H9 (cell line): ENCODE measurements at regions not wholly inside any gene's neighbourhood (a gene's known extent, or its start where the extent isn't known, plus 50 kb on each side); places are given as distances from the start of the nearest gene placed in this dataset.

Source experiments
- DNase-seq: peaks from one replicate; pipeline ENCODE4 v3.0.0-alpha.2; 2017
- H2AFZ ChIP-seq: one replicate; pipeline ENCODE4 v1.6.1; 2013; ENCODE audit warnings: mild to moderate bottlenecking, low read length, control low read depth, moderate library complexity
- H2AK5ac ChIP-seq: 2 replicates; pipeline ENCODE4 v1.6.1; 2013; ENCODE audit warnings: low read length, control low read depth, mixed read lengths; ENCODE audit not compliant: insufficient read length
- H2BK120ac ChIP-seq: one replicate; pipeline ENCODE4 v1.6.1; 2013; ENCODE audit warnings: low read depth, mild to moderate bottlenecking, low read length, control low read depth, inconsistent platforms; ENCODE audit not compliant: poor library complexity, severe bottlenecking
- H2BK12ac ChIP-seq: 2 replicates; pipeline ENCODE4 v1.6.1; 2013; ENCODE audit warnings: low read length, control low read depth, mixed read lengths, low read depth; ENCODE audit not compliant: insufficient read length
- H2BK15ac ChIP-seq: 2 replicates; pipeline ENCODE4 v1.6.1; 2013; ENCODE audit warnings: low read depth, low read length, control low read depth
- H2BK20ac ChIP-seq: one replicate; pipeline ENCODE4 v1.6.1; 2013; ENCODE audit warnings: low read depth, mild to moderate bottlenecking, low read length, control low read depth, inconsistent platforms; ENCODE audit not compliant: poor library complexity, severe bottlenecking
- H2BK5ac ChIP-seq: 2 replicates; pipeline ENCODE4 v1.6.1; 2013; ENCODE audit warnings: low read length, control low read depth, mixed read lengths; ENCODE audit not compliant: insufficient read length
- H3K14ac ChIP-seq: 2 replicates; pipeline ENCODE4 v1.6.1; 2013; ENCODE audit warnings: low read length, control low read depth; ENCODE audit not compliant: insufficient read depth
- H3K18ac ChIP-seq: 2 replicates; pipeline ENCODE4 v1.6.1; 2013; ENCODE audit warnings: low read depth, mild to moderate bottlenecking, mixed read lengths, low read length, control low read depth; ENCODE audit not compliant: insufficient read length
- H3K23ac ChIP-seq: 2 replicates; pipeline ENCODE4 v1.6.1; 2013; ENCODE audit warnings: low read length, control low read depth, mixed read lengths, low read depth; ENCODE audit not compliant: insufficient read length
- H3K23me2 ChIP-seq: 2 replicates; pipeline ENCODE4 v1.6.1; 2013; ENCODE audit warnings: low read depth, mild to moderate bottlenecking, mixed read lengths, low read length, control low read depth; ENCODE audit not compliant: insufficient read length, poor library complexity, severe bottlenecking
- H3K27ac ChIP-seq: 2 replicates; pipeline ENCODE4 v1.5.1; 2013; ENCODE audit warnings: low read length, control low read depth, mixed read lengths, low read depth; ENCODE audit not compliant: insufficient read length
- H3K27me3 ChIP-seq: 2 replicates; pipeline ENCODE4 v1.6.1; 2013; ENCODE audit warnings: low read length, control low read depth, inconsistent platforms; ENCODE audit not compliant: insufficient read depth
- H3K4ac ChIP-seq: 2 replicates; pipeline ENCODE4 v1.6.1; 2013; ENCODE audit warnings: low read depth, mild to moderate bottlenecking, control low read depth, inconsistent platforms, low read length, moderate library complexity
- H3K4me1 ChIP-seq: 2 replicates; pipeline ENCODE4 v1.6.1; 2013; ENCODE audit warnings: low read length, control low read depth, inconsistent platforms; ENCODE audit not compliant: insufficient read depth
- H3K4me2 ChIP-seq: 2 replicates; pipeline ENCODE4 v1.6.1; 2013; ENCODE audit warnings: low read length, control low read depth, mixed read lengths; ENCODE audit not compliant: insufficient read length, insufficient read depth
- H3K56ac ChIP-seq: 2 replicates; pipeline ENCODE4 v1.6.1; 2013; ENCODE audit warnings: low read depth, mild to moderate bottlenecking, mixed read lengths, low read length, control low read depth; ENCODE audit not compliant: insufficient read length
- H3K79me1 ChIP-seq: 2 replicates; pipeline ENCODE4 v1.6.1; 2013; ENCODE audit warnings: low read depth, mild to moderate bottlenecking, moderate library complexity, low read length, control low read depth, inconsistent platforms; ENCODE audit not compliant: insufficient read depth, poor library complexity, severe bottlenecking
- H3K79me2 ChIP-seq: 2 replicates; pipeline ENCODE4 v1.6.1; 2013; ENCODE audit warnings: low read length, control low read depth, inconsistent platforms; ENCODE audit not compliant: insufficient read depth
- H3K9ac ChIP-seq: 2 replicates; pipeline ENCODE4 v1.6.1; 2013; ENCODE audit warnings: low read length, control low read depth, mixed read lengths; ENCODE audit not compliant: insufficient read length; ENCODE audit errors: extremely low read depth
- H3K9me3 ChIP-seq: one replicate; pipeline ENCODE4 v1.6.1; 2013; ENCODE audit warnings: low read depth, low read length, inconsistent platforms; ENCODE audit not compliant: control insufficient read depth
- H3T11ph ChIP-seq: one replicate; pipeline ENCODE4 v1.6.1; 2013; ENCODE audit warnings: mild to moderate bottlenecking, low read length, control low read depth, inconsistent platforms
- H4K20me1 ChIP-seq: one replicate; pipeline ENCODE4 v1.6.1; 2013; ENCODE audit not compliant: control insufficient read depth, insufficient read length, insufficient read depth
- H4K5ac ChIP-seq: 2 replicates; pipeline ENCODE4 v1.6.1; 2013; ENCODE audit warnings: low read depth, mild to moderate bottlenecking, mixed read lengths, low read length, control low read depth; ENCODE audit not compliant: insufficient read length
- H4K8ac ChIP-seq: replicated peaks from 2 replicates; pipeline ENCODE4 v1.6.1; 2013; ENCODE audit warnings: low read length, control low read depth, mixed read lengths, low read depth; ENCODE audit not compliant: insufficient read length
- H4K91ac ChIP-seq: 2 replicates; pipeline ENCODE4 v1.6.1; 2013; ENCODE audit warnings: low read depth, mild to moderate bottlenecking, moderate library complexity, mixed read lengths, low read length, control low read depth; ENCODE audit not compliant: insufficient read length
- H3K27ac Mint-ChIP-seq, 3 experiments: 2 replicates in 2 of 3; 3 replicates in 1 of 3; pipeline ENCODE4 v1.8.0; 2020 to 2021; ENCODE audit warnings: mixed read lengths in 3 of 3, mild to moderate bottlenecking in 1 of 3, moderate library complexity in 1 of 3
- H3K27me3 Mint-ChIP-seq: 2 replicates; pipeline ENCODE4 v1.8.0; 2021; ENCODE audit warnings: low read depth, mild to moderate bottlenecking, moderate library complexity, mixed read lengths
- H3K36me3 Mint-ChIP-seq, 3 experiments: 2 replicates in 2 of 3; 3 replicates in 1 of 3; pipeline ENCODE4 v1.8.0; 2020 to 2021; ENCODE audit warnings: low read depth in 3 of 3, mixed read lengths in 3 of 3; ENCODE audit not compliant: insufficient read depth in 1 of 3
- H3K4me1 Mint-ChIP-seq, 2 experiments: 2 replicates each; pipeline ENCODE4 v1.8.0; 2020; ENCODE audit warnings: mixed read lengths in 2 of 2
- H3K4me3 Mint-ChIP-seq, 2 experiments: 2 replicates in 1 of 2; 3 replicates in 1 of 2; pipeline ENCODE4 v1.8.0; 2020 to 2021; ENCODE audit warnings: mild to moderate bottlenecking in 2 of 2, mixed read lengths in 2 of 2, moderate library complexity in 1 of 2
- H3K9me3 Mint-ChIP-seq, 2 experiments: 2 replicates in 1 of 2; 3 replicates in 1 of 2; pipeline ENCODE4 v1.8.0; 2020; ENCODE audit warnings: mild to moderate bottlenecking in 2 of 2, mixed read lengths in 2 of 2, moderate library complexity in 1 of 2
- WGBS: extraction: QIAGEN DNeasy Blood & Tissue Kit; methylation state at CpG from one replicate; pipeline ENCODE4 v1.1.7; 2013; ENCODE audit warnings: missing lambda C conversion rate, low lambda C conversion rate, mixed read lengths; ENCODE audit not compliant: insufficient read length; ENCODE audit errors: extremely low coverage; 5-methylcytosine and 5-hydroxymethylcytosine counted together
- TF ChIP-seq, protein P1 (sequence below): fragments of 200-600 bp; sonication (generic); conservative IDR thresholded peaks from 3 replicates; pipeline ENCODE4 v1.8.0; 2021; ENCODE audit warnings: antibody characterized with exemption, mild to moderate bottlenecking

GRCh38 chr11:114782650-114783310 lies 104.5 kb downstream of the NXPE2 start:
- H3K27me3 ChIP-seq = no peaks in the 10 kb centered on the region
- no peaks in the 10 kb centered on the region for H3K79me1 ChIP-seq
- H3K14ac ChIP-seq = no peak overlapping the region
- no CpG with 5 or more reads among the region's 13 CpGs for WGBS
- H3K27ac ChIP-seq = no peak overlapping the region
- no peak overlapping the region for H2BK12ac ChIP-seq
- H3K23me2 ChIP-seq = no peaks in the 10 kb centered on the region
- no peak overlapping the region for H3T11ph ChIP-seq
- Mint-ChIP-seq H3K9me3 (no peaks in the 10 kb centered on the region), H3K27ac (no peak overlapping the region), H3K36me3 (no peaks in the 10 kb centered on the region; a peak in 1 of 7 replicates), H3K4me3 (no peak overlapping the region), H3K4me1 (peaks cover 14 to 25% of the 10 kb centered on the region in 2 experiments; a peak in 3 of 4 replicates), H3K27me3 (peaks cover 18% of the 10 kb centered on the region)
- H3K4me1 ChIP-seq = peaks cover 4% of the 10 kb centered on the region; the same call in 1 of the 2 replicates
- H3K9me3 ChIP-seq = no peaks in the 10 kb centered on the region
- H2AK5ac ChIP-seq = no peak overlapping the region
- no peak overlapping the region for H2BK15ac ChIP-seq
- no peak overlapping the region for H3K4ac ChIP-seq
- H4K5ac ChIP-seq = no peak overlapping the region
- H4K91ac ChIP-seq = no peak overlapping the region
- H3K79me2 ChIP-seq = no peaks in the 10 kb centered on the region
- H3K9ac ChIP-seq = no peak overlapping the region
- no peak overlapping the region for H3K18ac ChIP-seq
- no peak overlapping the region for H4K8ac ChIP-seq
- H3K4me2 ChIP-seq = no peak overlapping the region
- H2BK120ac ChIP-seq = no peak overlapping the region
- DNase-seq = no peak
- no peak overlapping the region for H3K56ac ChIP-seq
- TF ChIP-seq, protein P1, sequence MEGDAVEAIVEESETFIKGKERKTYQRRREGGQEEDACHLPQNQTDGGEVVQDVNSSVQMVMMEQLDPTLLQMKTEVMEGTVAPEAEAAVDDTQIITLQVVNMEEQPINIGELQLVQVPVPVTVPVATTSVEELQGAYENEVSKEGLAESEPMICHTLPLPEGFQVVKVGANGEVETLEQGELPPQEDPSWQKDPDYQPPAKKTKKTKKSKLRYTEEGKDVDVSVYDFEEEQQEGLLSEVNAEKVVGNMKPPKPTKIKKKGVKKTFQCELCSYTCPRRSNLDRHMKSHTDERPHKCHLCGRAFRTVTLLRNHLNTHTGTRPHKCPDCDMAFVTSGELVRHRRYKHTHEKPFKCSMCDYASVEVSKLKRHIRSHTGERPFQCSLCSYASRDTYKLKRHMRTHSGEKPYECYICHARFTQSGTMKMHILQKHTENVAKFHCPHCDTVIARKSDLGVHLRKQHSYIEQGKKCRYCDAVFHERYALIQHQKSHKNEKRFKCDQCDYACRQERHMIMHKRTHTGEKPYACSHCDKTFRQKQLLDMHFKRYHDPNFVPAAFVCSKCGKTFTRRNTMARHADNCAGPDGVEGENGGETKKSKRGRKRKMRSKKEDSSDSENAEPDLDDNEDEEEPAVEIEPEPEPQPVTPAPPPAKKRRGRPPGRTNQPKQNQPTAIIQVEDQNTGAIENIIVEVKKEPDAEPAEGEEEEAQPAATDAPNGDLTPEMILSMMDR = no peak
- H4K20me1 ChIP-seq = no peaks in the 10 kb centered on the region
- no peak overlapping the region for H3K23ac ChIP-seq
- H2AFZ ChIP-seq = no peak overlapping the region
- H2BK5ac ChIP-seq = no peak overlapping the region
- no peak overlapping the region for H2BK20ac ChIP-seq
